IMR-90 (cell line): ENCODE measurements at regions not wholly inside any gene's neighbourhood (a gene's known extent, or its start where the extent isn't known, plus 50 kb on each side); places are given as distances from the start of the nearest gene placed in this dataset.

Experiments
- ATAC-seq: fragments of 200-7000 bp; cut with Tn5 transposase; 2 replicates; pipeline ENCODE4 v1.9.1; 2020; ENCODE audit warnings: low read depth, mild to moderate bottlenecking, moderate library complexity
- BruUV-seq: library from RNA; stranded (reverse); fragments of 400-500 nt; replicated peaks from 2 replicates; lab custom pipeline; 2021; lab: Mats Ljungman, UMichigan
- CTCF ChIA-PET: fragments of 300-600 bp; formaldehyde crosslinking; extraction: SDS; loops from one replicate; lab custom pipeline; 2021; ENCODE audit warnings: antibody characterized with exemption; lab: Yijun Ruan, JAX
- POLR2A ChIA-PET: fragments of 300-600 bp; sonication (Branson Sonifier 250); formaldehyde crosslinking; loops from one replicate; lab custom pipeline; 2022; ENCODE audit warnings: antibody characterized with exemption; ENCODE audit not compliant: unreplicated experiment; lab: Charles Lee
- DNase-seq: peaks from one replicate; pipeline ENCODE4 v3.0.0; 2013
- H2AFZ ChIP-seq: replicated peaks from 2 replicates; pipeline ENCODE3; 2013; ENCODE audit warnings: low read length, mild to moderate bottlenecking; ENCODE audit not compliant: poor library complexity
- H2AK5ac ChIP-seq: 2 replicates; pipeline ENCODE4 v1.6.1; 2013; ENCODE audit warnings: low read depth, low read length, inconsistent platforms
- H2AK9ac ChIP-seq: replicated peaks from 2 replicates; pipeline ENCODE3; 2013; ENCODE audit warnings: mild to moderate bottlenecking, low read depth, low read length, moderate library complexity; ENCODE audit not compliant: poor library complexity
- H2BK120ac ChIP-seq: 2 replicates; pipeline ENCODE4 v1.6.1; 2013; ENCODE audit warnings: low read depth, low read length, inconsistent platforms
- H2BK15ac ChIP-seq: 3 replicates; pipeline ENCODE4 v1.6.1; 2013; ENCODE audit warnings: low read depth, low read length, inconsistent platforms
- H2BK20ac ChIP-seq: 2 replicates; pipeline ENCODE4 v1.6.1; 2013; ENCODE audit warnings: low read depth, mild to moderate bottlenecking, inconsistent platforms, low read length, moderate library complexity
- H2BK5ac ChIP-seq: 2 replicates; pipeline ENCODE4 v1.6.1; 2013; ENCODE audit warnings: mild to moderate bottlenecking, low read depth, low read length, inconsistent platforms; ENCODE audit not compliant: poor library complexity, severe bottlenecking
- H3K14ac ChIP-seq: replicated peaks from 2 replicates; pipeline ENCODE4 v1.6.1; 2013; ENCODE audit warnings: low read depth, low read length, inconsistent platforms
- H3K18ac ChIP-seq: 2 replicates; pipeline ENCODE4 v1.6.1; 2013; ENCODE audit warnings: low read depth, low read length, control low read depth
- H3K23ac ChIP-seq: 2 replicates; pipeline ENCODE4 v1.6.1; 2013; ENCODE audit warnings: low read depth, low read length, inconsistent platforms
- H3K27ac ChIP-seq: 2 replicates; pipeline ENCODE4 v1.5.1; 2013; ENCODE audit warnings: mild to moderate bottlenecking, control low read depth, low read length; ENCODE audit not compliant: insufficient read depth
- H3K27me3 ChIP-seq: 2 replicates; pipeline ENCODE4 v1.6.1; 2013; ENCODE audit warnings: low read length; ENCODE audit not compliant: control insufficient read depth, insufficient read depth
- H3K36me3 ChIP-seq: 2 replicates; pipeline ENCODE4 v1.6.1; 2013; ENCODE audit warnings: low read length, mixed read lengths; ENCODE audit not compliant: control insufficient read depth, insufficient read depth
- H3K4ac ChIP-seq: 2 replicates; pipeline ENCODE4 v1.6.1; 2013; ENCODE audit warnings: low read depth, low read length, inconsistent platforms
- H3K4me1 ChIP-seq: 2 replicates; pipeline ENCODE4 v1.6.1; 2013; ENCODE audit warnings: low read length, mixed read lengths; ENCODE audit not compliant: control insufficient read depth, insufficient read depth
- H3K4me2 ChIP-seq: 2 replicates; pipeline ENCODE4 v1.6.1; 2013; ENCODE audit warnings: low read depth, mild to moderate bottlenecking, control low read depth, low read length, moderate library complexity
- H3K4me3 ChIP-seq: 2 replicates; pipeline ENCODE4 v1.5.1; 2013; ENCODE audit warnings: low read depth, mild to moderate bottlenecking, control low read depth, low read length, moderate library complexity; ENCODE audit not compliant: insufficient read depth
- H3K56ac ChIP-seq: 2 replicates; pipeline ENCODE4 v1.6.1; 2013; ENCODE audit warnings: low read length, inconsistent platforms; ENCODE audit not compliant: insufficient read depth; ENCODE audit errors: extremely low read depth
- H3K79me1 ChIP-seq, 2 experiments: 2 replicates each; pipeline ENCODE4 v1.6.1; 2013; ENCODE audit warnings: low read length in 2 of 2, inconsistent platforms in 1 of 2, low read depth in 1 of 2
- H3K9ac ChIP-seq: 2 replicates; pipeline ENCODE4 v1.6.1; 2013; ENCODE audit warnings: low read depth, low read length, control low read depth
- H3K9me1 ChIP-seq: 2 replicates; pipeline ENCODE4 v1.6.1; 2013; ENCODE audit warnings: low read length, inconsistent platforms; ENCODE audit not compliant: insufficient read depth
- H3K9me3 ChIP-seq: 2 replicates; pipeline ENCODE4 v1.6.1; 2013; ENCODE audit warnings: low read length; ENCODE audit not compliant: control insufficient read depth, insufficient read depth
- H4K20me1 ChIP-seq: 2 replicates; pipeline ENCODE4 v1.6.1; 2013; ENCODE audit warnings: low read length, inconsistent platforms; ENCODE audit not compliant: insufficient read depth
- H4K5ac ChIP-seq: 2 replicates; pipeline ENCODE4 v1.6.1; 2013; ENCODE audit warnings: mild to moderate bottlenecking, low read depth, low read length, control low read depth
- H4K8ac ChIP-seq, 2 experiments: 2 replicates each; pipeline ENCODE4 v1.6.1; 2013; ENCODE audit warnings: low read depth in 2 of 2, low read length in 2 of 2, control low read depth in 1 of 2, inconsistent platforms in 1 of 2
- H4K91ac ChIP-seq: 2 replicates; pipeline ENCODE4 v1.6.1; 2013; ENCODE audit warnings: low read depth, low read length, inconsistent platforms; ENCODE audit not compliant: insufficient read depth
- BHLHE40 ChIP-seq: fragments of 150-350 bp; IDR thresholded peaks from 2 replicates; pipeline ENCODE4 v1.6.1; 2016; ENCODE audit warnings: mild to moderate bottlenecking, low read depth, low read length
- CEBPB ChIP-seq: IDR thresholded peaks from 2 replicates; pipeline ENCODE4 v1.6.1; 2012; ENCODE audit warnings: low read depth, low read length, improper control_type of control experiment
- ELK1 ChIP-seq: fragments of 150-350 bp; IDR thresholded peaks from 2 replicates; pipeline ENCODE4 v1.6.1; 2016; ENCODE audit warnings: low read depth, mild to moderate bottlenecking, low read length, moderate library complexity, borderline replicate concordance
- MXI1 ChIP-seq: IDR thresholded peaks from 2 replicates; pipeline ENCODE4 v1.6.1; 2012; ENCODE audit warnings: low read depth, mild to moderate bottlenecking, low read length, moderate library complexity, borderline replicate concordance
- POLR2A ChIP-seq: IDR thresholded peaks from 2 replicates; pipeline ENCODE4 v1.6.1; 2012; ENCODE audit warnings: mild to moderate bottlenecking, low read depth, low read length
- RAD21 ChIP-seq: IDR thresholded peaks from 2 replicates; pipeline ENCODE4 v1.6.1; 2012; ENCODE audit warnings: low read length, improper control_type of control experiment
- RFX5 ChIP-seq: IDR thresholded peaks from 2 replicates; pipeline ENCODE4 v1.8.0; 2012; ENCODE audit warnings: low read depth, mild to moderate bottlenecking, low read length, moderate library complexity
- SMC3 ChIP-seq: fragments of 150-350 bp; IDR thresholded peaks from 2 replicates; pipeline ENCODE4 v1.6.1; 2016; ENCODE audit warnings: low read depth, mild to moderate bottlenecking, antibody characterized with exemption, low read length, moderate library complexity
- USF2 ChIP-seq: fragments of 150-350 bp; IDR thresholded peaks from 2 replicates; pipeline ENCODE4 v1.6.1; 2017; ENCODE audit warnings: mild to moderate bottlenecking, antibody characterized with exemption, low read length, low read depth
- WGBS, 2 experiments: methylation state at CpG; one replicate each; pipeline versions ENCODE4 v1.1.5 to v1.1.7; 2013; ENCODE audit warnings: missing lambda C conversion rate in 2 of 2; ENCODE audit not compliant: insufficient read length in 1 of 2; ENCODE audit errors: extremely low coverage in 2 of 2; 5-methylcytosine and 5-hydroxymethylcytosine counted together
- dilution Hi-C: fragments of 300-500 bp; cut with HindIII; formaldehyde crosslinking; loops from one replicate; pipeline ENCODE4 v1.14.3; 2018; ENCODE audit warnings: low sequenced_read_pairs; ENCODE audit not compliant: unreplicated experiment
- in situ Hi-C: fragments of 300-500 bp; cut with MboI; formaldehyde crosslinking; loops from 3 replicates; pipeline ENCODE4 v1.14.3; 2019; ENCODE audit warnings: low sequenced_read_pairs, inconsistent platforms, mixed read lengths
- intact Hi-C: fragments of 100-400 bp; cut with micrococcal nuclease; formaldehyde crosslinking; loops from 2 replicates; pipeline ENCODE4 v1.10.0; 2022

- Histone ChIP-seq H2AK9ac (no peak overlapping the region), H2BK5ac (no peak overlapping the region), H2BK20ac (no peak overlapping the region), H2AK5ac (no peak overlapping the region), H3K18ac (no peak overlapping the region), H4K8ac (no peak overlapping the region), H3K9me3 (peaks cover 45% of the 10 kb centered on the region), H3K4me2 (no peak overlapping the region), H3K4ac (no peak overlapping the region), H3K4me1 (no peaks in the 10 kb centered on the region), H2AFZ (no peak overlapping the region), H3K79me1 (no peaks in the 10 kb centered on the region), H3K36me3 (no peaks in the 10 kb centered on the region), H3K27me3 (no peaks in the 10 kb centered on the region), H3K9me1 (no peaks in the 10 kb centered on the region), H3K56ac (no peak overlapping the region), H3K4me3 (no peak overlapping the region), H2BK15ac (no peak overlapping the region), H3K14ac (no peak overlapping the region), H4K20me1 (no peaks in the 10 kb centered on the region), H3K9ac (no peak overlapping the region), H2BK120ac (no peak overlapping the region), H3K27ac (no peak overlapping the region), H4K5ac (no peak overlapping the region), H3K23ac (no peak overlapping the region), H4K91ac (no peak overlapping the region)
- ChIA-PET POLR2A (no interaction called here), CTCF (no interaction called here)
- ATAC-seq (no peak), DNase-seq (no peak)
- intact Hi-C loops: no loop called here
- no peak for TF ChIP-seq ELK1
- TF ChIP-seq RAD21: no peak
- TF ChIP-seq MXI1: no peak
- no peak for TF ChIP-seq USF2
- no peak for TF ChIP-seq BHLHE40
- TF ChIP-seq RFX5: no peak
- TF ChIP-seq SMC3: no peak
- no peak for TF ChIP-seq CEBPB
- no peak for TF ChIP-seq POLR2A
- no TSS peak for BruUV-seq
- dilution Hi-C loops: no loop called here
- WGBS, 2 experiments: 35% methylated on average over 2 of the region's 19 CpGs; no CpG with 5 or more reads in 1 of the 2 experiments
- in situ Hi-C loops: no loop called here
These were observed 86.7 kb downstream of the TMEM18 start for GRCh38 chr2:590214-591175.
